Forelimb muscle (tissue), 1 donor: ENCODE measurements at regions not wholly inside any gene's neighbourhood (a gene's known extent, or its start where the extent isn't known, plus 50 kb on each side); places are given as distances from the start of the nearest gene placed in this dataset.

Source experiments
- DNase-seq: peaks from one replicate; pipeline ENCODE4 v3.0.0-alpha.2; 2013; ENCODE audit warnings: low read depth

- no peak for DNase-seq
These were observed 89.0 kb downstream of the RPL22L1 start for GRCh38 chr3:170780955-170781354.

- DNase-seq = no peak
These were observed 89.5 kb downstream of the RPL22L1 start for GRCh38 chr3:170780471-170780870.

- DNase-seq = no peak
These were observed 91.5 kb downstream of the RPL22L1 start for GRCh38 chr3:170778240-170779217.

- no peak for DNase-seq
These were observed 92.5 kb downstream of the RPL22L1 start for GRCh38 chr3:170777564-170777926.

GRCh38 chr3:170776887-170777563 is 93.0 kb downstream of the RPL22L1 start:
- DNase-seq = no peak

- no peak for DNase-seq
These were observed 96.1 kb downstream of the RPL22L1 start for GRCh38 chr3:170773682-170774425.

- no peak for DNase-seq
These were observed 97.8 kb downstream of the RPL22L1 start for GRCh38 chr3:170772175-170772574.

- no peak for DNase-seq
These were observed 101.6 kb downstream of the RPL22L1 start for GRCh38 chr3:170768334-170768801.

GRCh38 chr3:170767576-170767941 is 102.4 kb downstream of the RPL22L1 start:
- DNase-seq = no peak

GRCh38 chr3:170766823-170767575 is 103.0 kb downstream of the RPL22L1 start:
- DNase-seq = no peak

GRCh38 chr3:170766253-170766652 is 103.7 kb downstream of the RPL22L1 start:
- DNase-seq = no peak

- DNase-seq = no peak
These were observed 104.4 kb downstream of the RPL22L1 start for GRCh38 chr3:170765419-170766078.

GRCh38 chr3:170764017-170764416 is 106.0 kb downstream of the RPL22L1 start:
- DNase-seq = no peak

- no peak for DNase-seq
These were observed 107.9 kb downstream of the RPL22L1 start for GRCh38 chr3:170762064-170762463.

GRCh38 chr3:170761103-170761502 is 108.9 kb downstream of the RPL22L1 start:
- DNase-seq = no peak

GRCh38 chr3:170760174-170760526 is 109.8 kb downstream of the RPL22L1 start:
- DNase-seq = no peak

- no peak for DNase-seq
These were observed 110.4 kb downstream of the RPL22L1 start for GRCh38 chr3:170759511-170760173.

GRCh38 chr3:170757038-170757437 is 113.0 kb downstream of the RPL22L1 start:
- no peak for DNase-seq

GRCh38 chr3:170754311-170754693 is 115.7 kb downstream of the RPL22L1 start:
- DNase-seq = no peak
